ENCODE measurements at regions not wholly inside any gene's neighbourhood (a gene's known extent, or its start where the extent isn't known, plus 50 kb on each side); places are given as distances from the start of the nearest gene placed in this dataset.
A peak's percentile ranks its signal among the peaks of the same experiment; 100 is the strongest.

GRCh38 chr6:14428269-14428668, 310.7 kb downstream of the CD83 start:
- Histone ChIP-seq H3K27me3 (replicated peaks; ENCODE audit: control insufficient read depth, insufficient read depth, low read length) (no peaks in the 10 kb centered on the region), H3K4me1 (no peaks in the 10 kb centered on the region), H3K9me3 (no peaks in the 10 kb centered on the region), H3K4me3 (ENCODE audit: low read depth, low read length) (no peak overlapping the region), H3K36me3 (ENCODE audit: control insufficient read depth, insufficient read depth, low read length) (no peaks in the 10 kb centered on the region)
- intact Hi-C loops (cut with micrococcal nuclease; ENCODE audit: unreplicated experiment) = no loop called here
- Mint-ChIP-seq H3K27me3 (ENCODE audit: insufficient read depth, unreplicated experiment) (no peaks in the 10 kb centered on the region), H3K4me3 (ENCODE audit: unreplicated experiment) (no peak overlapping the region), H3K4me1 (ENCODE audit: low read depth, unreplicated experiment) (no peaks in the 10 kb centered on the region), H3K36me3 (ENCODE audit: insufficient read depth, unreplicated experiment) (no peaks in the 10 kb centered on the region), H3K27ac (ENCODE audit: unreplicated experiment) (no peak overlapping the region), H3K9me3 (ENCODE audit: unreplicated experiment) (no peaks in the 10 kb centered on the region)
- no peak for DNase-seq
- POLR2A ChIA-PET = no interaction called here
- no TSS peak for BruUV-seq (replicated peaks)
- TF ChIP-seq, protein P1, sequence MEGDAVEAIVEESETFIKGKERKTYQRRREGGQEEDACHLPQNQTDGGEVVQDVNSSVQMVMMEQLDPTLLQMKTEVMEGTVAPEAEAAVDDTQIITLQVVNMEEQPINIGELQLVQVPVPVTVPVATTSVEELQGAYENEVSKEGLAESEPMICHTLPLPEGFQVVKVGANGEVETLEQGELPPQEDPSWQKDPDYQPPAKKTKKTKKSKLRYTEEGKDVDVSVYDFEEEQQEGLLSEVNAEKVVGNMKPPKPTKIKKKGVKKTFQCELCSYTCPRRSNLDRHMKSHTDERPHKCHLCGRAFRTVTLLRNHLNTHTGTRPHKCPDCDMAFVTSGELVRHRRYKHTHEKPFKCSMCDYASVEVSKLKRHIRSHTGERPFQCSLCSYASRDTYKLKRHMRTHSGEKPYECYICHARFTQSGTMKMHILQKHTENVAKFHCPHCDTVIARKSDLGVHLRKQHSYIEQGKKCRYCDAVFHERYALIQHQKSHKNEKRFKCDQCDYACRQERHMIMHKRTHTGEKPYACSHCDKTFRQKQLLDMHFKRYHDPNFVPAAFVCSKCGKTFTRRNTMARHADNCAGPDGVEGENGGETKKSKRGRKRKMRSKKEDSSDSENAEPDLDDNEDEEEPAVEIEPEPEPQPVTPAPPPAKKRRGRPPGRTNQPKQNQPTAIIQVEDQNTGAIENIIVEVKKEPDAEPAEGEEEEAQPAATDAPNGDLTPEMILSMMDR (IDR thresholded peaks at IDR 0.05; ENCODE audit: insufficient read depth in 1 of 2, low read depth in 1 of 2, low read length in 1 of 2, severe bottlenecking in 1 of 2, unreplicated experiment in 1 of 2) = no peak
- CTCF ChIA-PET = no interaction called here

GRCh38 chr6:14429396-14429795, 311.8 kb downstream of the CD83 start:
- Histone ChIP-seq H3K4me3 (ENCODE audit: low read depth, low read length) (no peak overlapping the region), H3K9me3 (no peaks in the 10 kb centered on the region), H3K36me3 (ENCODE audit: control insufficient read depth, insufficient read depth, low read length) (no peaks in the 10 kb centered on the region), H3K4me1 (no peaks in the 10 kb centered on the region), H3K27me3 (replicated peaks; ENCODE audit: control insufficient read depth, insufficient read depth, low read length) (no peaks in the 10 kb centered on the region)
- POLR2A ChIA-PET = no interaction called here
- H3K27ac Mint-ChIP-seq (ENCODE audit: unreplicated experiment) = no peak overlapping the region
- H3K4me1 Mint-ChIP-seq (ENCODE audit: low read depth, unreplicated experiment) = no peaks in the 10 kb centered on the region
- intact Hi-C loops (cut with micrococcal nuclease; ENCODE audit: unreplicated experiment) = no loop called here
- H3K27me3 Mint-ChIP-seq (ENCODE audit: insufficient read depth, unreplicated experiment) = no peaks in the 10 kb centered on the region
- no peaks in the 10 kb centered on the region for H3K9me3 Mint-ChIP-seq (ENCODE audit: unreplicated experiment)
- peak in 1 of 2 experiments; percentile 42 for DNase-seq
- BruUV-seq (replicated peaks) = no TSS peak
- no peak overlapping the region for H3K4me3 Mint-ChIP-seq (ENCODE audit: unreplicated experiment)
- no peaks in the 10 kb centered on the region for H3K36me3 Mint-ChIP-seq (ENCODE audit: insufficient read depth, unreplicated experiment)
- CTCF ChIA-PET = no interaction called here
- TF ChIP-seq, protein P1 (IDR thresholded peaks at IDR 0.05; ENCODE audit: insufficient read depth in 1 of 2, low read depth in 1 of 2, low read length in 1 of 2, severe bottlenecking in 1 of 2, unreplicated experiment in 1 of 2) = no peak

DNA sequence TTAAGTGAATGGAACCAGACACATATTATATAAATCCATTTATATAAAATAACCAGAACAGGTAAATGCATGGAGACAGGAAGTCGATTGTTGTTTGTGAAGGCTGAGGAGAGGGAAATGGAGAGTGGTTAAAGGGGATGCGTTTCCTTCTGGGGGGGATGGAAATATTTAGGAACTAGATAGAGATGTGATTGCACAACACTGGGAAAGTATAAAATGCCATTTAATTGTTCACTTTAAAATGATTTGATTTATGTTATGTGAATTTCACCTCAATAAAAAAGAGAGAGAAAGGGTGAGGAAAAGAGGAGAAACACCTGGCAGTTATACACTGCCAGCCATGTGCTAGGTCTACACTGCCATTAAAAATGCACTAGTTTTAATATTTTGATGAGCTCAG, 312.6 kb downstream of the CD83 start:
- no peak overlapping the region for H3K4me3 ChIP-seq (ENCODE audit: low read depth, low read length)
- no peaks in the 10 kb centered on the region for H3K27me3 ChIP-seq (replicated peaks; ENCODE audit: control insufficient read depth, insufficient read depth, low read length)
- CTCF ChIA-PET = no interaction called here
- BruUV-seq (replicated peaks) = no TSS peak
- POLR2A ChIA-PET = no interaction called here
- intact Hi-C loops (cut with micrococcal nuclease; ENCODE audit: unreplicated experiment) = no loop called here
- no peaks in the 10 kb centered on the region for H3K36me3 ChIP-seq (ENCODE audit: control insufficient read depth, insufficient read depth, low read length)
- Mint-ChIP-seq H3K9me3 (ENCODE audit: unreplicated experiment) (no peaks in the 10 kb centered on the region), H3K36me3 (ENCODE audit: insufficient read depth, unreplicated experiment) (no peaks in the 10 kb centered on the region), H3K27ac (ENCODE audit: unreplicated experiment) (no peak overlapping the region), H3K4me3 (ENCODE audit: unreplicated experiment) (no peak overlapping the region), H3K4me1 (ENCODE audit: low read depth, unreplicated experiment) (no peaks in the 10 kb centered on the region), H3K27me3 (ENCODE audit: insufficient read depth, unreplicated experiment) (no peaks in the 10 kb centered on the region)
- no peaks in the 10 kb centered on the region for H3K4me1 ChIP-seq
- TF ChIP-seq, protein P1 (IDR thresholded peaks at IDR 0.05; ENCODE audit: insufficient read depth in 1 of 2, low read depth in 1 of 2, low read length in 1 of 2, severe bottlenecking in 1 of 2, unreplicated experiment in 1 of 2) = no peak
- DNase-seq = no peak
- H3K9me3 ChIP-seq = no peaks in the 10 kb centered on the region

All from Caco-2 (cell line).